NCI-H2227 (cell line): ENCODE measurements at regions not wholly inside any gene's neighbourhood (a gene's known extent, or its start where the extent isn't known, plus 50 kb on each side); places are given as distances from the start of the nearest gene placed in this dataset.

Experiments used
- DNase-seq: peaks from one replicate; lab custom pipeline; 2025; ENCODE audit not compliant: unreplicated experiment; lab: John Stamatoyannopoulos, UW

DNA sequence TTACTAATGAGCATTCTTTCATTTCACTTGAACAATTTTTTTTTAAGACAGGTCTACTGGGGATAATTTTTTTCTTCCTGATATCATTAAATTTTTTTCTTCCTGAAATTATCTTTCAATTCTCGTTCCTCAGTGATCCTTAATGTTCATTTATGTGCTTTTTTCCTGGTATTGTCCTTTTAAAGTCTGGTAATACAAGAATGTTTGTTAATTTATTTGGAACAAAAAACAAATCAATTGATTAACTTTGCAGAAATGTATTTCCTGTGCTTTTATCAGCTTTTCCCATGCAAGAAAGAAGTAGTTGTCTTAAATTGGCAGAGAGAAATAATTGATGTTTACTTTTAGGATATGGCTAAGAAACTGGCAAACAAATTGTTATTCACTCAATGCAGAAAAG, 945.4 kb upstream of the MIR17HG start:
- DNase-seq = no peak

DNA sequence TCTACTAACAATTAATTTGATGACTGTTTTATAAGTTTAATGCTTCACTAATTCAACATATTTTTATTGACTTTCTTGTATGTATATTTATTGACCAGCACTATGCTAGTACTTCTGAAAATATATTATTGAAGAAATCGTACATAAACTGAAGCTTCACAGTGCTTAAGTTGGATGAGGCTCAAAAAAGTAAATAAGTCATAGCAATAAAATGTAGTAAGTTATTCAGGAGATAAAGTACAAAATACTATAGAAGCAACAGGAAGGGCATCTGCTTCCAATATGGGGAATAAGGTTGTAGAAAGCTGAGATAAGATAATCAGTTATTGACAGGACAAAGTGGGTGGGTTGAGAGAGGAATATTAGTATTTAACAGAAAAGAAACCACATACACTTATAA, 944.9 kb upstream of the MIR17HG start:
- DNase-seq = no peak

DNA sequence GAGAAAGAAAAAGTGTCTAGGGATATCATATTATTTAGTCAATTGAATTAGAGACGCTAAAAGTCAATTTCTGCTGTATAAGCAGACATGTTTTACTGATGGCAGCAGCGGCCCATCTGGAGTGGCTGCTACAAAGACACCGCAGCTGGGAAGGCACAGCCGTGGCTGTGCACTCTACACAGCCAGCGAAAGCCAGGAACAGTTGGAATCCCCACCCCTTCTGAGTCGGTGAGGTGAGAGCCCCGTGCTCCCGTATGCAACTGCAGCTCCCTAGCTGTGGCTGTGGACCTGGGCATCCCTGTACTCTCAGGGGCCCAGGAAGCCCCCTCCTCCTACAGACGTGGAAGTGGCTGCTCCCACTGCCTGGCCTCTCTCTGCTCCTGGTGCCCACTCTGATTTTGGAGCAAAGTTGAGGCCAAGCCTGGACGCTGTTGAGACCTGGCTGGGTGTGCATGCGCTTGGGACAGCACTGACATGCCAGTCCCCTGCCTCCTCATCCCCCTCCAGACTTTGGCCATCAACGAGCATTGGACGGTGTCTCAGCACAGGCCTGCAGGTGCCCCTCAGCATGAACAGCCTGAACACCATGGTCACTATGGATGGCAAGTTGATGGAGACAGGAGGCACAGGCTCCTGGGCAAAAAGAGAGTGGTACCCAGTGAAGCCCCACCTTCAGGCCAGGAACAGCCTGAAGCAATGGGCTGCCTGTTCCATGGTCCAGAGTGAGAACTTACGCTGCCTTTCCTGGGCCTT, 944.0 kb upstream of the MIR17HG start:
- DNase-seq = no peak

DNA sequence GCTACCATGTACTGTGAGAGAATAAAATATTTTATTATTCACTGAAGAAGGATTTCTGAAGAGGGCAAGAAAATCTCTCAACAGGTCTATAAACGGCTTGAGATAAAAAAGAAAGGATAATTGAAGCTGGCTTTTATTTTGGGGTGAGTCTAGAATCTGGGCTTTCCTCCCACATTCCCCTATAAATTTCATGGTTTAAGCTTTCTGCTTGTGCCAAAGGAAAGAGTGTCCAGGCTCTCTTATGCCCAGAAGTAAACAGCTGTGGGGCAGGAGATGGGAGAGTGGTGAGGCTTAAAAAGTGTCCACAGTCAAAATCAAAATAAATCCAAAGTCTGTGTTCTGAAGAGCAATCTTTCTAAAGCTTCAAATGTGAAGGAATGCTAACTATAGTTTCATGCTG, 942.2 kb upstream of the MIR17HG start:
- DNase-seq = no peak

DNA sequence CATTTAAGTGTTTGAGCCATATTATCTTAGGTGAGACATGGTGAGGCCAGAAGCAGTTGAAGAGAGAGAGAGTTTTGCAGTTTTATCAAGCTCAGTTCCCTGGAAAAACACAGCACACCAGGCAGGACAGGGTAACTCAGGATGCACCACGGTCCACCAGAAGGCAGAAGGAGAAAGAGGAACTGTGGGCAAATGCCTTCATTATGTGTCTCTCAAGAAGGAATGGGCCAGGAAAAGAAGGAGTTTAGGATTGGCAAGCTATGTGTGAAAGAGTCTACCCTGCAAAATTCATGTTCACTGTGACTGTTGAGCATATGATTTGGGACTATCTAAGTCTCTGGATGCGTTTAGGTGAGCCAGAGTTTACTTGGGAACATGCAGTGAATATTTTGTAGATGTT, 934.5 kb upstream of the MIR17HG start:
- DNase-seq = no peak

DNA sequence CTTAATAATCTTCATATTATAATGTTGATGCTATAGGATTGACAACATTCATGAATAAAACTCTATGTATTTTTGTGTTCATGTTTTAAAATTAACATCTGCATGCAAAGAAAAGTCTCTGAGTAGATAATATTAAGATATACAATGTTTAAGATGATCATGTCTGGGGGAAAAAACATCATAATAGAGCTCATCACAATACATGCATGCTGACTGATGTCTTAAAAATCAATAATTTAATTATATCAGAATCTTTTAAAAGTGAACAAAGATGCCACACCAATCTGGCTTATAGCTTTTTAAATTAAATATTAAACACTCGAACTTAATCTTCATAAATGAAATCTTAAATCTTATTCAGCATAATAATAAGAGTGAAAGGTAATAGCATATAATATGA, 933.9 kb upstream of the MIR17HG start:
- no peak for DNase-seq

DNA sequence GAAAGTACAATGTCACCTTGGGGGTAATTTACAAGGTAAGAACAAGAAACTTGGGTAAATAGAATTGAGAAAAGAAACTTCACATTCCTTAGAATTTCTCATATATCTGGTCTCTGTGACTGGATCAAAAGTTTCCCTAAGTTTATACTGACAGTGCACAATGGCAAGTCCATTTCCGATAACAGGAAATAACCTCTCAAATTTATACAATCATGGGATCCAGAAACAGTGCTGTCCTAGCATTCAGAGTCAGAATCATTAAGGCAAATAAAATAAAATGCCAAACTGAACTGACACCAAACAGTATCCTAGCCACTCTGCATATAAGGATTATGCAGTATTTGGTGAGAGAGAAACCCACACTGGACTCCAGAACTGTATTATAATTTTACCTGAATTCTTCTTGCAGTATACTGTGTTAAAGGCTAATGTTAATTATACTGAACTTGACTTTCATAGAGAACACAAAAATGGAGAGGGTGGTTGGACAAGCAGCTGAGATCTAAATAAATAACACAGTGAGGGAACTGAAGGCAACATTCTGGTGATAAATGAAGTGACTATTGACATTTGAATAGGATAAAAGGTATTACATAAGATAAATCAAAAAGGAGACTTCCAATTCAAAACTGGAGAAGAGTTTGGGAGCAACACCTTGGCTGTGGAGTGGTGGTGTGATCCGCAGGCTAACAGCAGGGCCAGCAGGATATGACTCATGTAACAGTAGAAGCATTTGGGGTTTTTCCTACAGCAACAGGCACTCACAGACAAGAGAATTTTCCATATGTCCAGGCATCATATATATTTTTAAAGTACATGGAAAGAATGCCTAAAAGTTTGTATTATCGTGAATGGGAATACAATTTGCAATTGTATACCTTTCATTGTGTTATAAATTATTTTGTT, 932.5 kb upstream of the MIR17HG start:
- DNase-seq = no peak

DNA sequence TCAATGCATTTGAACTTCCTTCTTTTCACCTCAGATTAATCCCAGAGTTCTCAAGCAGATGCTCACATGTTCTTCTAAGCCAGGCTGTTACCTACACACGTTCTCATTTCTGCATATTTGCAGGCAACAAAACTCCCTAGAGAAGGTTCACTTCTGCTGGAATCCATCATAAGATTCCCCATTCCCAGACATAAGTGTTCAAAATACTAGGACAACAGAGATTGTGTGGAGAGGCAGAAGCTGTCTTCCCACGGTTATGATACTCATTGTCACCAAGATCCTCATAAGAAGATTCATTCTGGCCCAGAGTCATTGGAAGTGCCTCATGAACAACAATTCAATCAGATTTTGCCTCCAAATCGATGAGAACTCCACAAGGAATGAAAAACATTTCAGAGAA, 931.6 kb upstream of the MIR17HG start:
- DNase-seq = no peak

DNA sequence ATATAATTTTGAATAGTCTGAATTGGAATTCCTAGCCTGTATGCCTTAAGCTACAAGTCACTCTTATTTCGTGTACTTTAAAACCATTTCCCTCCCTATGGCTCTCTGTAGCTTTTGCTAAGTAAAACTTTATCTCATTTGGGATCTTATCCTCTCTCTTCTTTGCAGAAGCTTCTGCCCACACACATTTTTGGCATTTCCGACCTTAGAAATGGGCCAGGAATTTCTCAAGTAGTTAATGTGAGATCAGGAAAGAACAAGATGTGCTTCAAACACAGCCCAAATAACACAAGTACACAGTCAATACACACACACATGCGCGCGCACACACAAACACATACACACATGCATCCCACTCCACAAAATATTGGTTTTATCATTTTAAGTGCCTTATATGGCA, 931.0 kb upstream of the MIR17HG start:
- no peak for DNase-seq

DNA sequence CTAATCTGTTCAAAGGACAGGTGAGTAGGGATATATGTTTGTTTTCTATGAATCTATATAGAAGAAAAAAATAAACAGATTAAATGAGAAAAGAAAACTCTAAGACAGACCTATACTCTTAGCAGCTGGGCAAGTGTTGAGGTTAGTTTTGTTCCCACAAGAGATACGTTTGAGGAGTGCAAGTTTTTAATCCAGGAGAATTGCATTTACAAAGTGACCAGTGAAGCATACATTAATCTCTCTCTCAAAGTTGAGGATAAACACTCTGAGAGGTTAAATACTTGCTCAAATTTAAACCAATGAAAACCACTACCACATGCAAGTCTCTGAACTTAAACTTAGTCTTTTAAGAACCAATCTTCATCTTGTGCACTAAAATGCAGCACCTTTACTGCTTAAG, 930.5 kb upstream of the MIR17HG start:
- no peak for DNase-seq

DNA sequence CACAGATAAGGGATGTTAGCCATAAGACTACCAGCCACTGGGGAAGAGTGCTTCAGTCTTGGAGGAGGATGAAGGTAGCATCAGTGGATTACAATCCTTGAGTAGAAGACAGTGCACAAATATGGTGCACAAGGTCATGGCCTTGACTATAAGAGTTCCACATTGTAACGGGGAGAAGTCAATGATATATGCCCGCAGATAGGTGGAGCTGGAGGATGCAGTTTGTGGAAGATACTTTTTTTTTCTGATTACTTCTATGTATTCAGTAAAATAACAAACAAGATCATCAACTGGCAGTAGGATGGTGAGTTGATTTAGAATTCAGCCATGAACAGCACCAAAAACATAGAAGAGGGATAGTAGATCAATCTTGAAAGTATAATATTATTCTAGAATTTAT, 926.8 kb upstream of the MIR17HG start:
- DNase-seq = no peak

DNA sequence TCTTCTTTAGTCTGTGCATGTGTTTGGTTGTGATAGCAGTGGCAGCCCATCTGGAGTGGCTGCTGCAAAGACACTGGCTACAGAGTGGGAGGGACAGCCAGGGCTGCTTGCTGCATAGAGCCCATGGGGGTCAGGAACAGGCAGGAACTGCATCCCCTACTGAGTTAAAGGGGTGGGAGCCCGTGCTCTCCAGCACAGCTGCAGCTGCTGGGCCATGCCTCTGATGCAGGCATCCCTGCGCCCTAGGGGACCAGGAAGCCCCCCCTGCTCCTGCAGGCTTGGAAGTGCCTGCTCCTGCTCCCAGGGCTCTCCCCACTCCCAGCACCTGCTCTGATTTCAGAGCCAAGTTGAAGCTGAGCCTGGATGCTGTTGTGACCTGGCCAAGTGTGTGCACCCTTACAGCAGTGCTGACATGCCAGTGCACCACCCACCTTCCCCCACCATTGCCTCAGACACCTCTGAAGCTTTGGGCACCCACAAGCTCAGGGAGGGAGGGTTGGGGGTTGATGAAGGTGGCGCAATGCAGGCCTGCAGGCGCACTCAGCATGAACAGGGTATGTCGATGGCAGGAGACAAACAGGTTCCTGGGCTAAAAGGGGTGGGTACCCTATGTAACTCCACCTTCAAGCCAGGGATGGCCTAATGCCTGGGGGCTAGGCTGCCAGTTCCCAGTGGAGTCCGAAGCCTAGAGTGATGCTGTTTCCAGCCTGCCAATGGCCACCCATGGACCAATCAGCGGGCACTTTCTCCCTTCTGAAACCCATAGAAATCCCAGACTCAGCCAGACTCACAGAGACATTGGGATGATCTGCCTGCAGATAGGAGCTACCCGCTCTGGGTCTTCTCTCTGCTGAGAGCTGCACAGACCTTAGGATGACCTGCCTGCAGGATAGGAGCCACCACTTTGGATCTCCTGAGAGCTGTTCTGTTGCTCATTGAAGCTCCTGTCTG, 919.9 kb upstream of the MIR17HG start:
- no peak for DNase-seq

DNA sequence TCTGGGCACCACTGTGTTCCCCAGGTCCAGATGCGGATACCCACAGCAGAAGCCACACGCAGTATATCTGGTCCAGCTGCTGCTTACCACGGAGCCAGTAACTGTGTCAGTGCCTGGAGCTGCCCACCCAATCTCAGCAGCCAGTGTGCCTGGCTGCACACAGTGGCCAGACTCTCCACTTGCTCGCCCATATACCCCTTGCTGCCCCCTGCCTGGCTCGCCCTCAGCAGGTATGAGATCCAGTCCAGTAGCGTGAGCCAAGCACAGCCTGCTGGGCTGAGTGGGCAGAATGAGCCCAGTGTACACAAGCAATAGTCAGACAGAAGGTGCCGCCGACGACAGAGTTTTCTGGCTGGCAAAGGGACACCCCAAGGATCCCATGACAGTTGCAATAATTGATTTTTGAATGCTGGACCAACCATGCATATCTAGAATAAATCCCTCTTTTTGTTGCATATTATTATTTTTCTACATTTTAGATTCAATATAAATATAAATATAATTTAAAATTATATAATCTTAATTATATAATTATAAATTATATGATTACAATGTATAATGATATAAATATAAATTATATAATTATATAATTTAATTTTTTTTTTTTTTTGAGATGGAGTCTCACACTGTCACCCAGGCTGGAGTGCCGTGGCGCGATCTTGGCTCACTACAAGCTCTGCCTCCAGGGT, 918.8 kb upstream of the MIR17HG start:
- no peak for DNase-seq

DNA sequence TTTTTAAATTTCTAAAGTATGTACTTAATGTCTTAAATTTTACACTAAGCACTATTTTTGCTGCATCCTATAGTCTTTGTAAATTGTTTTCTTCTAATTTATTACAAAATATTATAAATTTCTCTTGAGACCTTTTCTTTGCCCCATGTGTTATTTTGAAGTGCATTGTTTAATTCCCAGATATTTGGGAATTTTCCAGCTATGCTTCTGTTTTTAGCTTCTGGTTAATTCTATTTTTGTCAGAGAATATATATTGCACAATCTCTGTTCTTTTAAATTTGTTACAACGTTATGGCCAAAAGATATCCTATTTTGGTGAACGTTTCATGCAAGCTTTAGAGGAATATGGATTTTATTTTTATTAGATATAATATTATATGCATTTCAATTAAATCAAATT, 917.4 kb upstream of the MIR17HG start:
- no peak for DNase-seq

DNA sequence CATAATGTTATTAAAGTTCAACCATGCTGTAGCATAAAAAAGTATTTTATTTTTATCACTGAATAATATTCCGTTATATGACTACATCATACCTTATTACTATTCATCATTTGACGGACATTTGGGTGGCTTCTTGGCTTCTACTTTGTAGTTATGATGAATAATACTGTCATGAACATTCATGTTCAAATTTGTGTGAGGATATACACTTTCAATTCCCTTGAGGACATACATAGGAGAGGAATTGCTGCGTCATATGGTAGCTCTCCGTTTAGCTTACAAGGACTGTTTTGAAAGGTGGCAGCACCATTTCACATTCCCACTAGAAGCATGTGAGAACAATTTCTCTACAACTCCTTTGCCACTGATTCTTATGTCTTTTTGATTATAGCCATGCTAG, 910.8 kb upstream of the MIR17HG start:
- no peak for DNase-seq

DNA sequence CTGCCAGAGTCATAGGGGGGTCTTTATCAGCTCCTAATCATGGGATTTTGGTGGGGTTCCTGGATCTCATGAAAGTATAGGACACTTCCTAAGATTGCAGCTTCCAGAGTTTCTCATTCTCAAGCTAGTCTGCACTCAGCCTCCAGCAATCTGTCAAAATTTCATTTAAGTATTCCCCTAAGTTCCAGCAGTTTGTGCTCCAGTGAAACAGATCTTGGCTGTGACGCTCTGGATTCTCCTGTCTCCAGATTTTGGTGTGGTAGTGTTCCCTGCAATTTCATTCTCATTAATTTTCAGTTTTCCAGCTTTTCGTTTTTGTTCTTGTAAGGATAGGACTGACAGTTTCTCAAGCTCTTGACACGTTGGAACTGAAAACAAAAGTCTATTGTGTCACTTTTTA, 908.9 kb upstream of the MIR17HG start:
- no peak for DNase-seq

DNA sequence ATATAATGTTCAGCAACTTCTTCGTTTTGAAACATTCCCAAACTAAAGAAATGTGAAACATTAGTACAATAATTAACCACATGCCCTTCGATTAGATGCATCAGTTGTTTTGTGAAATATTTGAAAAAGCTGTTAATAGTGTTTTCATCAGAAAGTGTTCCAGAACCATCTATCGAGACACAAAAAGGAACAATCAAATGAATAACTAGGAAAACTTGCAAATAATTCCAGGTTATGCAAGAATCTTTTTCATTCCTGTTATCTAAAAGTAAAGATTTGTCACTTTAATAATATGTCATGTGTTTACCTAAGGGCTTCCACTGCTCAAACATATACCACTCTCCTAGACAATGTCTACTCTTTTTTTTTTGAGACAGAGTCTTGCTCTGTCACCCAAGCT, 904.2 kb upstream of the MIR17HG start:
- DNase-seq = no peak

DNA sequence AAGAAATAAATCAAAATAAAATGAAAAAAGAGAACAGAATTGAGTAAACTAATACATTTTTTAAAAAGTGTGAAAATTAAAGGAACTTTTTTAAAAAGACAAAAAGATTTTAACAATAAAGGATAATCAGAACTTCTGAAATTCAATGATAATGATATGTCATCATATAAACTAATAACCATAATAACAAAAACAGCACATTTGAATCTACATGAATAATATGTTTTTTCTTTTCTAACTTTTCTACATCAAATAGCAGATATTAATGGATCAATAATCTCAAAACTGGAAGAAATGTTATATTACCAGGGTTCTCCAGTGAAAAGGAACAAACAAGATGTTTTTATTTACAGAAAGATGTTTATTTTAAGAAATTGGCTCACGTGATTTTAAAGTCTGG, 903.3 kb upstream of the MIR17HG start:
- no peak for DNase-seq

DNA sequence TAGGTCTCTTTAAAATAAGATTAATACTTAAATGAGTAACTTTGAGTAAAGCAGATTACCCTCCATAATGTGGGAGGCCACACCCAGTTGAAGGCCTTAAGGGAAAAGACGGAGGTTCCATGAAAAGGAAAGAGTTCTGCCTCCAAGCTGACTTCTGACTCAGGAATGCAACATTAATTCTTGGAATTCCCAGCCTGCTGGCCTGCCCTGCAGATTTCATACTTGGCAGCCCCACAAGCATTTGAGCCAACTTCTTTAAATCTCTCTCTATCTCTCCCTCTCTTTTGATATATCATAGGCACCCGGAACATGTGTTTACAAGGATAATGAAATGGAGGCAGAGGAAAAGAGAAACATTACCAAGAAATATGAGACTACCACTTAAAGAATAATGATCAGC, 902.3 kb upstream of the MIR17HG start:
- no peak for DNase-seq

DNA sequence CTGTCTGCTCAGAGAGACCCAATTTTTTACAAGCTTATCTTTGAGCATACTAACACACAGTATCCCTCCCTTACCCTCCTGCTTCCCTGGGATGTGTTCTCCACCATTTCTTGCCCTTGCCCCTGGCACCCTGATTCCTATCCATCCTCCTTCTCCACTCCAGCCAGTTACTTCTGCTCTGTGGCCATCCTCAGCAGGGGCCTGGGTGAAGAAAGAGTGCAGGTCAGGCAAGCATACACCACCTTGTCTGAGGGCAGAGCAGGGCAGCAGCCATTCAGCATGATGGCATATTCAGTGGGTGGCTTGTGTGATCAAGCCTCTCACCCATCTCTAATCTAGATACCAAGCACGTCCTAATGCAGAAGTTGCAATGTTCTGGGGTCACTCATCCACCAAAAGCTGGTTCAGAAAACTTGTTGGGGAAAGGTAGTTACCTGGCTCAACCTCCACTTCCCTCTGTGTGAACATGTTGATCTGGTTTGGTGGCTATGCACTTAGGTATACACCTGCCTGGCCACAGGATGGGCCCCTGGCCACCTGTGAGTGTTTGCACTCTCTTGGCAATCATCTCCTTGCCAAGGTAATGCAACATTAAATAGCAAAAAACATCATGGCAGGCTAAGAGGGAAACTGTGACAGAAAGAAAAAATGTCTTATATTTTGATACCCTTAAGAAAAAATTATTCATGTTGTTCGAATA, 900.3 kb upstream of the MIR17HG start:
- no peak for DNase-seq
